ENCODE measurements at regions not wholly inside any gene's neighbourhood (a gene's known extent, or its start where the extent isn't known, plus 50 kb on each side); places are given as distances from the start of the nearest gene placed in this dataset.

- TF ChIP-seq CTCF (IDR thresholded peaks at IDR 0.05): no peak
- TF ChIP-seq PBX3 (IDR thresholded peaks at IDR 0.05): peak; percentile 79
- no peak for TF ChIP-seq RAD21 (IDR thresholded peaks at IDR 0.05; ENCODE audit: low read length)
These were observed 264.8 kb downstream of the CSNK1G3 start for GRCh38 chr5:123776761-123777160.

Measured in SK-N-SH (cell line).